Stomach (tissue), 4 donors: ENCODE measurements at regions not wholly inside any gene's neighbourhood (a gene's known extent, or its start where the extent isn't known, plus 50 kb on each side); places are given as distances from the start of the nearest gene placed in this dataset.

Experiments
- CTCF ChIP-seq, 7 experiments: fragments of 450-650 bp in 4 of 7; fragments of 200-600 bp in 3 of 7; sonication (generic) in 3 of 7; IDR thresholded peaks; one replicate each; pipeline ENCODE4 v1.5.1; 2016 to 2019; ENCODE audit warnings: antibody characterized with exemption in 7 of 7, control low read depth in 2 of 7, mild to moderate bottlenecking in 1 of 7
- EP300 ChIP-seq: sonication (generic); formaldehyde crosslinking; IDR thresholded peaks from one replicate; pipeline ENCODE4 v1.6.1; 2017; ENCODE audit warnings: antibody characterized with exemption
- POLR2A ChIP-seq, 4 donors: fragments of 450-650 bp; IDR thresholded peaks; one replicate each; pipeline ENCODE4 v1.6.1; 2016; ENCODE audit warnings: antibody characterized with exemption in 4 of 4, control low read depth in 2 of 4, mild to moderate bottlenecking in 1 of 4, moderate library complexity in 1 of 4

- TF ChIP-seq CTCF (IDR thresholded peaks at IDR 0.05) = no peak
- no peak for TF ChIP-seq EP300
- no peak for TF ChIP-seq POLR2A (IDR thresholded peaks at IDR 0.05)
Observed at GRCh38 chr2:18834341-18834740, 245.0 kb upstream of the NT5C1B start.
